Keratinocyte (primary cell): ENCODE measurements at regions not wholly inside any gene's neighbourhood (a gene's known extent, or its start where the extent isn't known, plus 50 kb on each side); places are given as distances from the start of the nearest gene placed in this dataset.
"Not testable (repeated sequence)": the region's sequence is repeated elsewhere in the genome, so short reads cannot be mapped to it uniquely, and the experiment has no call there.

Experiments used
- EZH2 ChIP-seq: IDR thresholded peaks from one replicate; pipeline ENCODE4 v1.6.1; 2012; ENCODE audit warnings: inconsistent platforms, mild to moderate bottlenecking, low read length, moderate library complexity
- TF ChIP-seq, protein P1 (sequence below), 3 experiments: IDR thresholded peaks in 1 of 3; conservative IDR thresholded peaks in 1 of 3; optimal IDR thresholded peaks in 1 of 3; 2 replicates in 2 of 3; 3 replicates in 1 of 3; pipeline versions ENCODE3 to v1.5.1; 2011; ENCODE audit warnings: low read length in 3 of 3, mild to moderate bottlenecking in 3 of 3, moderate library complexity in 2 of 3, control low read depth in 1 of 3, inconsistent platforms in 1 of 3; ENCODE audit not compliant: insufficient read depth in 2 of 3; ENCODE audit errors: extremely low read depth in 1 of 3

GRCh38 chr22:26094497-26094896 lies 74.8 kb upstream of the SEZ6L start:
- TF ChIP-seq, protein P1, sequence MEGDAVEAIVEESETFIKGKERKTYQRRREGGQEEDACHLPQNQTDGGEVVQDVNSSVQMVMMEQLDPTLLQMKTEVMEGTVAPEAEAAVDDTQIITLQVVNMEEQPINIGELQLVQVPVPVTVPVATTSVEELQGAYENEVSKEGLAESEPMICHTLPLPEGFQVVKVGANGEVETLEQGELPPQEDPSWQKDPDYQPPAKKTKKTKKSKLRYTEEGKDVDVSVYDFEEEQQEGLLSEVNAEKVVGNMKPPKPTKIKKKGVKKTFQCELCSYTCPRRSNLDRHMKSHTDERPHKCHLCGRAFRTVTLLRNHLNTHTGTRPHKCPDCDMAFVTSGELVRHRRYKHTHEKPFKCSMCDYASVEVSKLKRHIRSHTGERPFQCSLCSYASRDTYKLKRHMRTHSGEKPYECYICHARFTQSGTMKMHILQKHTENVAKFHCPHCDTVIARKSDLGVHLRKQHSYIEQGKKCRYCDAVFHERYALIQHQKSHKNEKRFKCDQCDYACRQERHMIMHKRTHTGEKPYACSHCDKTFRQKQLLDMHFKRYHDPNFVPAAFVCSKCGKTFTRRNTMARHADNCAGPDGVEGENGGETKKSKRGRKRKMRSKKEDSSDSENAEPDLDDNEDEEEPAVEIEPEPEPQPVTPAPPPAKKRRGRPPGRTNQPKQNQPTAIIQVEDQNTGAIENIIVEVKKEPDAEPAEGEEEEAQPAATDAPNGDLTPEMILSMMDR (optimal IDR thresholded peaks at IDR 0.05 in 1 of 3, IDR thresholded peaks at IDR 0.05 in 1 of 3, conservative IDR thresholded peaks at IDR 0.05 in 1 of 3; ENCODE audit: extremely low read depth in 1 of 3, insufficient read depth in 2 of 3, low read length in 3 of 3) = not testable (repeated sequence)
- TF ChIP-seq EZH2 = not testable (repeated sequence)
